ENCODE measurements at regions not wholly inside any gene's neighbourhood (a gene's known extent, or its start where the extent isn't known, plus 50 kb on each side); places are given as distances from the start of the nearest gene placed in this dataset.

DNA sequence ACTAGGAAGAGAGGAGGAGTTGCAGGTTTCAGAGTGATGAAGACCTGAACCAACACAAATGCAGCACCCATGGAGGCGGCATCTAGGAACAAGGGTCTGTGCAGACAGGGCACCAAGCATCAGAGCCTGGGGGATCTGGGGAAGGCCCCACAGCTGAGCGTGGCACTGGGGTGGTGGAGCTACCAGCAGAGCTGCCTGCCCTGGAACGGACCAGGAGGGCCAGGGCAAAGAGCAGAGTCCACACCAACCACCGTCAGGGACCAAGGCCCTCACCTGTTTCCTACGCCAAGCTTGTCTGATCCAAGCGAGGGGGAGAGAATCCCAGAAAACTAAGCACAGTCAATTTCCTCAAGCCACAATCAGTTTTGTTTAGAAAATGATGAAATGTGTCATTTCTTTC is 79.0 kb upstream of the SYT6 start (continued):
- TF ChIP-seq, protein P1, sequence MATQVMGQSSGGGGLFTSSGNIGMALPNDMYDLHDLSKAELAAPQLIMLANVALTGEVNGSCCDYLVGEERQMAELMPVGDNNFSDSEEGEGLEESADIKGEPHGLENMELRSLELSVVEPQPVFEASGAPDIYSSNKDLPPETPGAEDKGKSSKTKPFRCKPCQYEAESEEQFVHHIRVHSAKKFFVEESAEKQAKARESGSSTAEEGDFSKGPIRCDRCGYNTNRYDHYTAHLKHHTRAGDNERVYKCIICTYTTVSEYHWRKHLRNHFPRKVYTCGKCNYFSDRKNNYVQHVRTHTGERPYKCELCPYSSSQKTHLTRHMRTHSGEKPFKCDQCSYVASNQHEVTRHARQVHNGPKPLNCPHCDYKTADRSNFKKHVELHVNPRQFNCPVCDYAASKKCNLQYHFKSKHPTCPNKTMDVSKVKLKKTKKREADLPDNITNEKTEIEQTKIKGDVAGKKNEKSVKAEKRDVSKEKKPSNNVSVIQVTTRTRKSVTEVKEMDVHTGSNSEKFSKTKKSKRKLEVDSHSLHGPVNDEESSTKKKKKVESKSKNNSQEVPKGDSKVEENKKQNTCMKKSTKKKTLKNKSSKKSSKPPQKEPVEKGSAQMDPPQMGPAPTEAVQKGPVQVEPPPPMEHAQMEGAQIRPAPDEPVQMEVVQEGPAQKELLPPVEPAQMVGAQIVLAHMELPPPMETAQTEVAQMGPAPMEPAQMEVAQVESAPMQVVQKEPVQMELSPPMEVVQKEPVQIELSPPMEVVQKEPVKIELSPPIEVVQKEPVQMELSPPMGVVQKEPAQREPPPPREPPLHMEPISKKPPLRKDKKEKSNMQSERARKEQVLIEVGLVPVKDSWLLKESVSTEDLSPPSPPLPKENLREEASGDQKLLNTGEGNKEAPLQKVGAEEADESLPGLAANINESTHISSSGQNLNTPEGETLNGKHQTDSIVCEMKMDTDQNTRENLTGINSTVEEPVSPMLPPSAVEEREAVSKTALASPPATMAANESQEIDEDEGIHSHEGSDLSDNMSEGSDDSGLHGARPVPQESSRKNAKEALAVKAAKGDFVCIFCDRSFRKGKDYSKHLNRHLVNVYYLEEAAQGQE (IDR thresholded peaks at IDR 0.05; ENCODE audit: low read depth), result no peak
- TF ChIP-seq YY1 (IDR thresholded peaks at IDR 0.05; ENCODE audit: extremely low read depth, insufficient replicate concordance, low read depth, low read length), result no peak
- no peak for TF ChIP-seq CBX3 (IDR thresholded peaks at IDR 0.05; ENCODE audit: low read depth)
- no peak for TF ChIP-seq EGR1 (IDR thresholded peaks at IDR 0.05; ENCODE audit: low read depth)
- TF ChIP-seq ATF3 (IDR thresholded peaks at IDR 0.05), result no peak
- no peak for TF ChIP-seq SIN3A (IDR thresholded peaks at IDR 0.05; ENCODE audit: low read depth)
- TF ChIP-seq SRF (IDR thresholded peaks at IDR 0.05; ENCODE audit: low read depth), result no peak

DNA sequence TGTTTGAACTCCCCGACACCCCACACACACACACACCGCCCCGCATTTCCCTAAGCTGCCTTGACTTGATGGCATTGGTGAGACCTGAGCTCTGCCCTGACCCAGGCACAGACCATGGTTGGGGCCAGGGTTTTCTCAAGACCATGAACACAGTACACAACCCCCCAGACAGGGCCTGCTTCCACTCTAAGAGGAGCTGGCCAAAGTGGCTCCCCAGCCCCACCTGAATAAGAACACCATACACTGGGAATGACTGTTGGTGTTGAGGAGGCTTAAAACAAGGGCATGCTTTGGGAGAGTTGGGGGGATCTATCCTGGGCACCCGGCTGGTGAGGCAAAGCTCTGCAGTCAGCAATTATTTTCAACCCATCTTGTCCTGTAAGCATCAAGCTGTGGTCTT is 77.6 kb upstream of the SYT6 start:
- no peaks in the 10 kb centered on the region for H3K9me3 ChIP-seq (ENCODE audit: control insufficient read depth in 1 of 2, insufficient read depth in 1 of 2, low read depth in 1 of 2, low read length in 2 of 2)

More for the DNA sequence above, 77.6 kb upstream of the SYT6 start:
- ATAC-seq, result no peak
- ChIA-PET POLR2A (no interaction called here), RAD21 (ENCODE audit: low non-redundant PET in 1 of 2, low total read pairs in 2 of 2, uncharacterized antibody in 2 of 2, unreplicated experiment in 2 of 2) (no interaction called here), CTCF (no interaction called here)
- no peak overlapping the region for H2AFZ ChIP-seq (ENCODE audit: low read depth, low read length, poor library complexity, severe bottlenecking)
- intact Hi-C loops (cut with micrococcal nuclease), result no loop called here
- H3K9ac ChIP-seq (ENCODE audit: low read length), result no peak overlapping the region
- no peak overlapping the region for H3K27ac ChIP-seq (ENCODE audit: low read depth, low read length)
- no peak overlapping the region for H3K4me2 ChIP-seq (ENCODE audit: low read length)
- no peak overlapping the region for H3K4me3 ChIP-seq (replicated peaks in 1 of 2; ENCODE audit: low read depth in 1 of 2, low read length in 2 of 2)
- H4K20me1 ChIP-seq (ENCODE audit: insufficient read depth), result no peaks in the 10 kb centered on the region
- H3K36me3 ChIP-seq (ENCODE audit: control insufficient read depth in 1 of 2, insufficient read depth in 2 of 2, low read length in 2 of 2), result no peaks in the 10 kb centered on the region
- DNase-seq (ENCODE audit: low read depth, low spot score), result no peak
- no TSS peak for BruUV-seq (replicated peaks)
- no peaks in the 10 kb centered on the region for H3K79me2 ChIP-seq (ENCODE audit: insufficient read depth, low read length)
- TF ChIP-seq EGR1 (IDR thresholded peaks at IDR 0.05; ENCODE audit: low read depth) (no peak), ZFX (IDR thresholded peaks at IDR 0.05) (no peak), EZH2 (IDR thresholded peaks at IDR 0.05) (no peak), MAX (IDR thresholded peaks at IDR 0.05) (no peak), ZNF274 (IDR thresholded peaks at IDR 0.05; ENCODE audit: low read depth, low read length) (no peak), POLR2AphosphoS5 (IDR thresholded peaks at IDR 0.05; ENCODE audit: low read depth, low read length) (no peak), CBX3 (IDR thresholded peaks at IDR 0.05; ENCODE audit: low read depth) (no peak), POLR2A (IDR thresholded peaks at IDR 0.05; ENCODE audit: borderline replicate concordance, extremely low read depth, insufficient read depth, insufficient read length) (no peak), SRF (IDR thresholded peaks at IDR 0.05; ENCODE audit: low read depth) (no peak), JUND (IDR thresholded peaks at IDR 0.05) (no peak), ATF3 (IDR thresholded peaks at IDR 0.05) (no peak)
- TF ChIP-seq, protein P1 (IDR thresholded peaks at IDR 0.05; ENCODE audit: low read depth), result no peak
- TF ChIP-seq, protein P2, sequence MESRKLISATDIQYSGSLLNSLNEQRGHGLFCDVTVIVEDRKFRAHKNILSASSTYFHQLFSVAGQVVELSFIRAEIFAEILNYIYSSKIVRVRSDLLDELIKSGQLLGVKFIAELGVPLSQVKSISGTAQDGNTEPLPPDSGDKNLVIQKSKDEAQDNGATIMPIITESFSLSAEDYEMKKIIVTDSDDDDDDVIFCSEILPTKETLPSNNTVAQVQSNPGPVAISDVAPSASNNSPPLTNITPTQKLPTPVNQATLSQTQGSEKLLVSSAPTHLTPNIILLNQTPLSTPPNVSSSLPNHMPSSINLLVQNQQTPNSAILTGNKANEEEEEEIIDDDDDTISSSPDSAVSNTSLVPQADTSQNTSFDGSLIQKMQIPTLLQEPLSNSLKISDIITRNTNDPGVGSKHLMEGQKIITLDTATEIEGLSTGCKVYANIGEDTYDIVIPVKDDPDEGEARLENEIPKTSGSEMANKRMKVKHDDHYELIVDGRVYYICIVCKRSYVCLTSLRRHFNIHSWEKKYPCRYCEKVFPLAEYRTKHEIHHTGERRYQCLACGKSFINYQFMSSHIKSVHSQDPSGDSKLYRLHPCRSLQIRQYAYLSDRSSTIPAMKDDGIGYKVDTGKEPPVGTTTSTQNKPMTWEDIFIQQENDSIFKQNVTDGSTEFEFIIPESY (IDR thresholded peaks at IDR 0.05; ENCODE audit: extremely low read depth, insufficient replicate concordance, low read length), result no peak
- no peaks in the 10 kb centered on the region for H3K27me3 ChIP-seq (ENCODE audit: insufficient read depth, low read length)
- H3K4me1 ChIP-seq (ENCODE audit: control insufficient read depth in 1 of 2, insufficient read depth in 2 of 2, low read length in 2 of 2), result no peaks in the 10 kb centered on the region
- H3K9me2 ChIP-seq (ENCODE audit: insufficient read depth), result no peaks in the 10 kb centered on the region
